ENCODE measurements at regions not wholly inside any gene's neighbourhood (a gene's known extent, or its start where the extent isn't known, plus 50 kb on each side); places are given as distances from the start of the nearest gene placed in this dataset.

DNA sequence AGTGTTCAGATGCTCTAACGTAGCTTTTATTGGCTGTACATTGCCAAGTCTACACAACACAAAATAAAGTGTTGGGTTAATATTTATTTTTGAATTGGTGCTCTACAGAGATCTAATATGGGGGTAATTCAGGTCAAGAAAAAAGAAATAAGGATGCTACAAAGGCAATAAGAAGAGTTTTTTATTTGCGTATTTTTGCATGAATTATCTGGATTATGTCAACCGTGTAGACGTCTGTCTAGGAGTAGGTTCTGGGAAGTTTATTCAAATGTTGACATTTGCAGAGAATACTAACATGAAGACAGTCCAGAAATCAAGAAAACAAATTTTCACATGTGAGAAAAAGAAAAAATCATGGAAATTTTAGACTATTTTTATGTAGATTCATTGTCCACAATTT, 876.7 kb upstream of the POU3F3 start:
- TF ChIP-seq POLR2A (IDR thresholded peaks at IDR 0.05) (no peak), POLR2AphosphoS5 (IDR thresholded peaks at IDR 0.05) (no peak), EP300 (IDR thresholded peaks at IDR 0.05) (no peak)
- TF ChIP-seq, protein P1, sequence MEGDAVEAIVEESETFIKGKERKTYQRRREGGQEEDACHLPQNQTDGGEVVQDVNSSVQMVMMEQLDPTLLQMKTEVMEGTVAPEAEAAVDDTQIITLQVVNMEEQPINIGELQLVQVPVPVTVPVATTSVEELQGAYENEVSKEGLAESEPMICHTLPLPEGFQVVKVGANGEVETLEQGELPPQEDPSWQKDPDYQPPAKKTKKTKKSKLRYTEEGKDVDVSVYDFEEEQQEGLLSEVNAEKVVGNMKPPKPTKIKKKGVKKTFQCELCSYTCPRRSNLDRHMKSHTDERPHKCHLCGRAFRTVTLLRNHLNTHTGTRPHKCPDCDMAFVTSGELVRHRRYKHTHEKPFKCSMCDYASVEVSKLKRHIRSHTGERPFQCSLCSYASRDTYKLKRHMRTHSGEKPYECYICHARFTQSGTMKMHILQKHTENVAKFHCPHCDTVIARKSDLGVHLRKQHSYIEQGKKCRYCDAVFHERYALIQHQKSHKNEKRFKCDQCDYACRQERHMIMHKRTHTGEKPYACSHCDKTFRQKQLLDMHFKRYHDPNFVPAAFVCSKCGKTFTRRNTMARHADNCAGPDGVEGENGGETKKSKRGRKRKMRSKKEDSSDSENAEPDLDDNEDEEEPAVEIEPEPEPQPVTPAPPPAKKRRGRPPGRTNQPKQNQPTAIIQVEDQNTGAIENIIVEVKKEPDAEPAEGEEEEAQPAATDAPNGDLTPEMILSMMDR (IDR thresholded peaks at IDR 0.05), result no peak
- no peak for DNase-seq
- no peaks in the 10 kb centered on the region for H3K4me1 ChIP-seq
- no peaks in the 10 kb centered on the region for H3K27me3 ChIP-seq
- H3K4me3 ChIP-seq, result no peak overlapping the region
- WGBS, 2 donors, result 78 to 82% methylated on average over 4 of the region's 4 CpGs
- no peaks in the 10 kb centered on the region for H3K36me3 ChIP-seq
- no peaks in the 10 kb centered on the region for H3K9me3 ChIP-seq
- no peak overlapping the region for H3K27ac ChIP-seq
- intact Hi-C loops (cut with DNase I), result no loop called here

- Histone ChIP-seq H3K27me3 (no peaks in the 10 kb centered on the region), H3K9me3 (no peaks in the 10 kb centered on the region), H3K27ac (no peak overlapping the region), H3K4me3 (no peak overlapping the region), H3K4me1 (no peaks in the 10 kb centered on the region), H3K36me3 (no peaks in the 10 kb centered on the region)
- intact Hi-C loops (cut with DNase I), result no loop called here
- DNase-seq, result no peak
- TF ChIP-seq POLR2A (IDR thresholded peaks at IDR 0.05), result no peak
- TF ChIP-seq EP300 (IDR thresholded peaks at IDR 0.05), result no peak
- TF ChIP-seq, protein P1 (IDR thresholded peaks at IDR 0.05), result no peak
- TF ChIP-seq POLR2AphosphoS5 (IDR thresholded peaks at IDR 0.05), result no peak
Observed at GRCh38 chr2:103977668-103978067, 876.2 kb upstream of the POU3F3 start.

GRCh38 chr2:103980401-103980800, 873.5 kb upstream of the POU3F3 start:
- Histone ChIP-seq H3K27me3 (no peaks in the 10 kb centered on the region), H3K4me3 (no peak overlapping the region), H3K9me3 (no peaks in the 10 kb centered on the region), H3K4me1 (no peaks in the 10 kb centered on the region), H3K27ac (no peak overlapping the region), H3K36me3 (no peaks in the 10 kb centered on the region)
- DNase-seq, result no peak
- intact Hi-C loops (cut with DNase I), result no loop called here
- 80 to 90% methylated on average over 1 of the region's 1 CpG for WGBS, 2 donors
- TF ChIP-seq, protein P1 (IDR thresholded peaks at IDR 0.05), result no peak
- no peak for TF ChIP-seq POLR2AphosphoS5 (IDR thresholded peaks at IDR 0.05)
- TF ChIP-seq POLR2A (IDR thresholded peaks at IDR 0.05), result no peak
- no peak for TF ChIP-seq EP300 (IDR thresholded peaks at IDR 0.05)

GRCh38 chr2:103982691-103983090, 871.2 kb upstream of the POU3F3 start:
- TF ChIP-seq POLR2AphosphoS5 (IDR thresholded peaks at IDR 0.05) (no peak), POLR2A (IDR thresholded peaks at IDR 0.05) (no peak)
- TF ChIP-seq, protein P1 (IDR thresholded peaks at IDR 0.05), result no peak
- WGBS, 2 donors, result 22 to 63% methylated on average over 3 of the region's 3 CpGs
- H3K36me3 ChIP-seq, result no peaks in the 10 kb centered on the region
- DNase-seq, result no peak
- no peaks in the 10 kb centered on the region for H3K9me3 ChIP-seq
- no peaks in the 10 kb centered on the region for H3K27me3 ChIP-seq
- no peak overlapping the region for H3K4me3 ChIP-seq
- intact Hi-C loops (cut with DNase I), result no loop called here
- no peaks in the 10 kb centered on the region for H3K4me1 ChIP-seq
- H3K27ac ChIP-seq, result no peak overlapping the region

- no peak for DNase-seq
- intact Hi-C loops (cut with DNase I), result no loop called here
- Histone ChIP-seq H3K27me3 (no peaks in the 10 kb centered on the region), H3K9me3 (no peaks in the 10 kb centered on the region), H3K27ac (no peak overlapping the region), H3K4me3 (no peak overlapping the region), H3K36me3 (no peaks in the 10 kb centered on the region), H3K4me1 (no peaks in the 10 kb centered on the region)
- WGBS, 2 donors, result 83 to 90% methylated on average over 4 of the region's 4 CpGs
- TF ChIP-seq POLR2A (IDR thresholded peaks at IDR 0.05) (no peak), POLR2AphosphoS5 (IDR thresholded peaks at IDR 0.05) (no peak), EP300 (IDR thresholded peaks at IDR 0.05) (no peak)
- TF ChIP-seq, protein P1 (IDR thresholded peaks at IDR 0.05), result no peak
Observed at GRCh38 chr2:103986001-103986400, 867.9 kb upstream of the POU3F3 start.
